GM12865 (cell line): ENCODE measurements at regions not wholly inside any gene's neighbourhood (a gene's known extent, or its start where the extent isn't known, plus 50 kb on each side); places are given as distances from the start of the nearest gene placed in this dataset.
"Not testable (repeated sequence)": the region's sequence is repeated elsewhere in the genome, so short reads cannot be mapped to it uniquely, and the experiment has no call there.

ENCODE experiments used
- DNase-seq: peaks from one replicate; pipeline ENCODE4 v3.0.0; 2010; ENCODE audit warnings: low read depth
- H3K4me3 ChIP-seq: 2 replicates; pipeline ENCODE4 v1.5.1; 2011; ENCODE audit warnings: mild to moderate bottlenecking, low read depth, low read length, control low read depth

- DNase-seq, result peak; percentile 25
- peak overlapping the region; percentile 65 for H3K4me3 ChIP-seq
These were observed 53.6 kb upstream of the PLGLB1 start for GRCh38 chr2:87075054-87075790.

GRCh38 chr2:87075791-87076252 lies 54.2 kb upstream of the PLGLB1 start:
- DNase-seq, result peak; percentile 74
- H3K4me3 ChIP-seq, result peak overlapping the region; percentile 65

GRCh38 chr2:87076253-87077123 lies 54.8 kb upstream of the PLGLB1 start:
- DNase-seq, result peak; percentile 94
- peak overlapping the region; percentile 61 for H3K4me3 ChIP-seq

- peak overlapping the region; percentile 61 for H3K4me3 ChIP-seq
- DNase-seq, result not testable (repeated sequence)
These were observed 55.4 kb upstream of the PLGLB1 start for GRCh38 chr2:87077124-87077446.

GRCh38 chr2:87081727-87082126 lies 60.1 kb upstream of the PLGLB1 start:
- not testable (repeated sequence) for DNase-seq, H3K4me3 ChIP-seq

GRCh38 chr2:87088079-87088478 lies 66.4 kb upstream of the PLGLB1 start:
- not testable (repeated sequence) for H3K4me3 ChIP-seq, DNase-seq

GRCh38 chr2:87089401-87089800 lies 67.8 kb upstream of the PLGLB1 start:
- not testable (repeated sequence) for H3K4me3 ChIP-seq, DNase-seq

GRCh38 chr2:87093252-87093651 lies 71.6 kb upstream of the PLGLB1 start:
- H3K4me3 ChIP-seq, DNase-seq: not testable (repeated sequence)

GRCh38 chr2:87093937-87094529 lies 72.4 kb upstream of the PLGLB1 start:
- not testable (repeated sequence) for H3K4me3 ChIP-seq, DNase-seq

GRCh38 chr2:87095804-87096203 lies 74.2 kb upstream of the PLGLB1 start:
- DNase-seq, H3K4me3 ChIP-seq: not testable (repeated sequence)

GRCh38 chr2:87128761-87129553 lies 107.3 kb upstream of the PLGLB1 start:
- H3K4me3 ChIP-seq, result not testable (repeated sequence)

GRCh38 chr2:87132577-87132976 lies 110.9 kb upstream of the PLGLB1 start:
- not testable (repeated sequence) for H3K4me3 ChIP-seq, DNase-seq

More at GRCh38 chr2:87128761-87129553, 107.3 kb upstream of the PLGLB1 start:
- DNase-seq, result not testable (repeated sequence)

GRCh38 chr2:87151835-87152493 lies 130.3 kb upstream of the PLGLB1 start:
- not testable (repeated sequence) for DNase-seq, H3K4me3 ChIP-seq

- not testable (repeated sequence) for H3K4me3 ChIP-seq, DNase-seq
These were observed 152.8 kb upstream of the PLGLB1 start for GRCh38 chr2:87174454-87174853.

- not testable (repeated sequence) for H3K4me3 ChIP-seq, DNase-seq
These were observed 161.7 kb upstream of the PLGLB1 start for GRCh38 chr2:87183373-87183772.

- H3K4me3 ChIP-seq, DNase-seq: not testable (repeated sequence)
These were observed 162.6 kb upstream of the PLGLB1 start for GRCh38 chr2:87184260-87184659.

GRCh38 chr2:87189214-87189613 lies 167.6 kb upstream of the PLGLB1 start:
- H3K4me3 ChIP-seq, result not testable (repeated sequence)

More at GRCh38 chr2:87189214-87189613, 167.6 kb upstream of the PLGLB1 start:
- DNase-seq, result not testable (repeated sequence)
